ENCODE measurements at regions not wholly inside any gene's neighbourhood (a gene's known extent, or its start where the extent isn't known, plus 50 kb on each side); places are given as distances from the start of the nearest gene placed in this dataset.

- DNase-seq (no peak), ATAC-seq (ENCODE audit: low read depth) (no peak)
- H3K9me3 ChIP-seq (ENCODE audit: control extremely low read depth in 1 of 3, control insufficient read depth in 2 of 3, insufficient read depth in 1 of 3, low read length in 2 of 3), result no peaks in the 10 kb centered on the region
- H3K9me3 Mint-ChIP-seq (ENCODE audit: insufficient read depth), result no peaks in the 10 kb centered on the region
- H3K27me3 ChIP-seq (replicated peaks in 1 of 4; ENCODE audit: control extremely low read depth in 1 of 4, control insufficient read depth in 3 of 4, insufficient read depth in 4 of 4, low read length in 3 of 4), result no peaks in the 10 kb centered on the region
- no peak overlapping the region for H3K27ac Mint-ChIP-seq
- TF ChIP-seq, protein P1, sequence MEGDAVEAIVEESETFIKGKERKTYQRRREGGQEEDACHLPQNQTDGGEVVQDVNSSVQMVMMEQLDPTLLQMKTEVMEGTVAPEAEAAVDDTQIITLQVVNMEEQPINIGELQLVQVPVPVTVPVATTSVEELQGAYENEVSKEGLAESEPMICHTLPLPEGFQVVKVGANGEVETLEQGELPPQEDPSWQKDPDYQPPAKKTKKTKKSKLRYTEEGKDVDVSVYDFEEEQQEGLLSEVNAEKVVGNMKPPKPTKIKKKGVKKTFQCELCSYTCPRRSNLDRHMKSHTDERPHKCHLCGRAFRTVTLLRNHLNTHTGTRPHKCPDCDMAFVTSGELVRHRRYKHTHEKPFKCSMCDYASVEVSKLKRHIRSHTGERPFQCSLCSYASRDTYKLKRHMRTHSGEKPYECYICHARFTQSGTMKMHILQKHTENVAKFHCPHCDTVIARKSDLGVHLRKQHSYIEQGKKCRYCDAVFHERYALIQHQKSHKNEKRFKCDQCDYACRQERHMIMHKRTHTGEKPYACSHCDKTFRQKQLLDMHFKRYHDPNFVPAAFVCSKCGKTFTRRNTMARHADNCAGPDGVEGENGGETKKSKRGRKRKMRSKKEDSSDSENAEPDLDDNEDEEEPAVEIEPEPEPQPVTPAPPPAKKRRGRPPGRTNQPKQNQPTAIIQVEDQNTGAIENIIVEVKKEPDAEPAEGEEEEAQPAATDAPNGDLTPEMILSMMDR (IDR thresholded peaks at IDR 0.05), result no peak
- no peak for TF ChIP-seq EZH2 (IDR thresholded peaks at IDR 0.05; ENCODE audit: borderline replicate concordance, insufficient read depth, low read depth, low read length, poor library complexity, severe bottlenecking)
- no peak overlapping the region for H3K27ac ChIP-seq (ENCODE audit: low read length in 2 of 2)
- H3K36me3 ChIP-seq (replicated peaks in 1 of 2; ENCODE audit: control extremely low read depth in 1 of 2, control insufficient read depth in 1 of 2, extremely low read depth in 1 of 2, insufficient read depth in 2 of 2, low read length in 1 of 2), result no peaks in the 10 kb centered on the region
- H3K9ac ChIP-seq (ENCODE audit: low read length), result no peak overlapping the region
- ChIA-PET CTCF (no interaction called here), POLR2A (no interaction called here)
- H4K20me1 ChIP-seq (ENCODE audit: control insufficient read depth, insufficient read depth, low read length, poor library complexity, severe bottlenecking), result no peaks in the 10 kb centered on the region
- H3K4me1 Mint-ChIP-seq, result no peaks in the 10 kb centered on the region
- no peaks in the 10 kb centered on the region for H3K79me2 ChIP-seq (ENCODE audit: control insufficient read depth, insufficient read depth, low read length)
- no peak overlapping the region for H3K4me2 ChIP-seq (replicated peaks; ENCODE audit: low read depth, low read length, poor library complexity, severe bottlenecking)
- WGBS (ENCODE audit: insufficient coverage), result no CpG with 5 or more reads among the region's 4 CpGs
- H2AFZ ChIP-seq (ENCODE audit: insufficient read depth, low read depth, low read length, poor library complexity, severe bottlenecking), result no peak overlapping the region
- no peak overlapping the region for H3K4me3 Mint-ChIP-seq
- intact Hi-C loops (cut with micrococcal nuclease), result no loop called here
- no peaks in the 10 kb centered on the region for H3K4me1 ChIP-seq (ENCODE audit: control insufficient read depth in 2 of 2, insufficient read depth in 2 of 2, low read length in 2 of 2)
- H3K4me3 ChIP-seq (ENCODE audit: control extremely low read depth in 1 of 5, extremely low read depth in 1 of 5, insufficient read depth in 1 of 5, low read depth in 2 of 5, low read length in 4 of 5), result no peak overlapping the region
- H3K27me3 Mint-ChIP-seq, result no peaks in the 10 kb centered on the region
Observed at GRCh38 chr11:95524314-95525036, 265.1 kb downstream of the FAM76B start.

DNA sequence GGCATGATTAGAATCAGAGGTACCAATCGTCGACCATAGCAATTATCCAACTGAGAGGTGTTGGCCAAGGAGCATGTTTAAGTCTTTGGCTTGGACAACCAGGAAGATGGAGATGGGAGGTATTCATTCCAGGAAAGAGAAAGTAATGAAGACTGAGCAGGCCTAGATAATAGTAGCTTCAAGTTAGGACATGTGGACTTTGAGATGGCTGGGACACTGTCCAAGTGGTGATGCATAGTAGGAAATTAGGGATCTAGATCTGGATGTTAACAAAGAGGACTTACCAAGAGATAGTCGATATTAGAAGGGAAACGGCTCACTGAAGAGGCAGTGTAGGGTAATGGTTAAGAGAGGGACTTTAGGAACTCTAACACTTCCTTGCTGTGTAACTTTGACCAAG lies 266.7 kb downstream of the FAM76B start:
- Histone ChIP-seq H3K4me3 (ENCODE audit: control extremely low read depth in 1 of 5, extremely low read depth in 1 of 5, insufficient read depth in 1 of 5, low read depth in 2 of 5, low read length in 4 of 5) (no peak overlapping the region), H3K79me2 (ENCODE audit: control insufficient read depth, insufficient read depth, low read length) (no peaks in the 10 kb centered on the region), H4K20me1 (ENCODE audit: control insufficient read depth, insufficient read depth, low read length, poor library complexity, severe bottlenecking) (no peaks in the 10 kb centered on the region), H3K4me2 (replicated peaks; ENCODE audit: low read depth, low read length, poor library complexity, severe bottlenecking) (no peak overlapping the region), H3K27me3 (replicated peaks in 1 of 4; ENCODE audit: control extremely low read depth in 1 of 4, control insufficient read depth in 3 of 4, insufficient read depth in 4 of 4, low read length in 3 of 4) (no peaks in the 10 kb centered on the region), H3K36me3 (replicated peaks in 1 of 2; ENCODE audit: control extremely low read depth in 1 of 2, control insufficient read depth in 1 of 2, extremely low read depth in 1 of 2, insufficient read depth in 2 of 2, low read length in 1 of 2) (no peaks in the 10 kb centered on the region), H3K27ac (ENCODE audit: low read length in 2 of 2) (no peak overlapping the region), H2AFZ (ENCODE audit: insufficient read depth, low read depth, low read length, poor library complexity, severe bottlenecking) (no peak overlapping the region), H3K9ac (ENCODE audit: low read length) (no peak overlapping the region), H3K9me3 (ENCODE audit: control extremely low read depth in 1 of 3, control insufficient read depth in 2 of 3, insufficient read depth in 1 of 3, low read length in 2 of 3) (no peaks in the 10 kb centered on the region), H3K4me1 (ENCODE audit: control insufficient read depth in 2 of 2, insufficient read depth in 2 of 2, low read length in 2 of 2) (no peaks in the 10 kb centered on the region)
- no peak for TF ChIP-seq EZH2 (IDR thresholded peaks at IDR 0.05; ENCODE audit: borderline replicate concordance, insufficient read depth, low read depth, low read length, poor library complexity, severe bottlenecking)
- TF ChIP-seq, protein P1 (IDR thresholded peaks at IDR 0.05), result no peak
- no peaks in the 10 kb centered on the region for H3K27me3 Mint-ChIP-seq
- DNase-seq, result no peak
- intact Hi-C loops (cut with micrococcal nuclease), result no loop called here
- no peaks in the 10 kb centered on the region for H3K4me1 Mint-ChIP-seq
- ChIA-PET CTCF (no interaction called here), POLR2A (no interaction called here)
- no peak overlapping the region for H3K27ac Mint-ChIP-seq
- WGBS (ENCODE audit: insufficient coverage), result 100% methylated on average over 3 of the region's 4 CpGs
- no peak for ATAC-seq (ENCODE audit: low read depth)
- no peak overlapping the region for H3K4me3 Mint-ChIP-seq
- H3K9me3 Mint-ChIP-seq (ENCODE audit: insufficient read depth), result no peaks in the 10 kb centered on the region

All from B cell (primary cell).